ENCODE measurements at regions not wholly inside any gene's neighbourhood (a gene's known extent, or its start where the extent isn't known, plus 50 kb on each side); places are given as distances from the start of the nearest gene placed in this dataset.

GRCh38 chr2:129061769-129062121 lies 743.1 kb upstream of the HS6ST1 start:
- DNase-seq = no peak

- no peak for DNase-seq
These were observed 743.7 kb upstream of the HS6ST1 start for GRCh38 chr2:129062146-129062912.

- no peak for DNase-seq
These were observed 748.4 kb upstream of the HS6ST1 start for GRCh38 chr2:129067070-129067469.

- DNase-seq = no peak
These were observed 749.3 kb upstream of the HS6ST1 start for GRCh38 chr2:129067953-129068352.

GRCh38 chr2:129068543-129068942 lies 749.9 kb upstream of the HS6ST1 start:
- DNase-seq = no peak

GRCh38 chr2:129069875-129070594 lies 751.4 kb upstream of the HS6ST1 start:
- DNase-seq = no peak

- no peak for DNase-seq
These were observed 752.0 kb upstream of the HS6ST1 start for GRCh38 chr2:129070663-129071062.

GRCh38 chr2:129071531-129071930 lies 752.9 kb upstream of the HS6ST1 start:
- DNase-seq = no peak

GRCh38 chr2:129074298-129074920 lies 755.7 kb upstream of the HS6ST1 start:
- DNase-seq = no peak

- no peak for DNase-seq
These were observed 759.9 kb upstream of the HS6ST1 start for GRCh38 chr2:129078548-129078947.

GRCh38 chr2:129080715-129081476 lies 762.2 kb upstream of the HS6ST1 start:
- no peak for DNase-seq

- DNase-seq = no peak
These were observed 766.7 kb upstream of the HS6ST1 start for GRCh38 chr2:129085386-129085785.

GRCh38 chr2:129087133-129087813 lies 768.6 kb upstream of the HS6ST1 start:
- no peak for DNase-seq

GRCh38 chr2:129091620-129092019 lies 773.0 kb upstream of the HS6ST1 start:
- no peak for DNase-seq

GRCh38 chr2:129092956-129093355 lies 774.3 kb upstream of the HS6ST1 start:
- no peak for DNase-seq

- DNase-seq = peak; percentile 19
These were observed 782.5 kb upstream of the HS6ST1 start for GRCh38 chr2:129101186-129101585.

GRCh38 chr2:129103936-129104878 lies 785.5 kb upstream of the HS6ST1 start:
- no peak for DNase-seq

GRCh38 chr2:129112181-129112580 lies 793.5 kb upstream of the HS6ST1 start:
- DNase-seq = no peak

GRCh38 chr2:129113776-129114175 lies 795.1 kb upstream of the HS6ST1 start:
- no peak for DNase-seq

- DNase-seq = no peak
These were observed 798.8 kb upstream of the HS6ST1 start for GRCh38 chr2:129117434-129117833.

- no peak for DNase-seq
These were observed 799.6 kb upstream of the HS6ST1 start for GRCh38 chr2:129118296-129118695.
